PC-9 (cell line): ENCODE measurements at regions not wholly inside any gene's neighbourhood (a gene's known extent, or its start where the extent isn't known, plus 50 kb on each side); places are given as distances from the start of the nearest gene placed in this dataset.

ENCODE experiments used
- BruUV-seq: library from RNA; stranded (reverse); fragments of 400-500 nt; replicated peaks from 2 replicates; lab custom pipeline; 2021; lab: Mats Ljungman, UMichigan
- CTCF ChIA-PET: fragments of 300-600 bp; sonication (Branson Sonifier 250); formaldehyde crosslinking; loops from one replicate; lab custom pipeline; 2022; ENCODE audit warnings: antibody characterized with exemption; lab: Charles Lee
- POLR2A ChIA-PET: fragments of 300-600 bp; sonication (Branson Sonifier 250); formaldehyde crosslinking; loops from one replicate; lab custom pipeline; 2022; ENCODE audit warnings: antibody characterized with exemption; ENCODE audit not compliant: unreplicated experiment; lab: Charles Lee
- DNase-seq, 2 experiments: peaks; one replicate each; pipeline versions ENCODE4 v3.0.0 to v3.0.0-alpha.2; 2015 to 2022; ENCODE audit warnings: mixed read lengths in 1 of 2
- H2AFZ ChIP-seq: fragments of 200-600 bp; sonication (generic); 2 replicates; pipeline ENCODE4 v1.8.1; 2017; ENCODE audit warnings: antibody characterized with exemption
- H3F3A ChIP-seq: fragments of 200-600 bp; sonication (generic); 2 replicates; pipeline ENCODE4 v1.8.1; 2017; ENCODE audit warnings: antibody characterized with exemption, mild to moderate bottlenecking, low read depth; ENCODE audit not compliant: insufficient read depth
- H3K27ac ChIP-seq: fragments of 200-600 bp; sonication (generic); 2 replicates; pipeline ENCODE4 v1.6.1; 2016; ENCODE audit warnings: mixed run types
- H3K27me3 ChIP-seq: fragments of 200-600 bp; sonication (generic); 2 replicates; pipeline ENCODE4 v1.6.1; 2016; ENCODE audit warnings: low read depth, mixed run types; ENCODE audit not compliant: insufficient read depth
- H3K36me3 ChIP-seq: fragments of 200-600 bp; sonication (generic); 2 replicates; pipeline ENCODE4 v1.6.1; 2016; ENCODE audit warnings: low read depth, mixed run types
- H3K4me1 ChIP-seq: fragments of 200-600 bp; sonication (generic); replicated peaks from 2 replicates; pipeline ENCODE4 v1.6.1; 2016; ENCODE audit warnings: mixed run types; ENCODE audit not compliant: insufficient read depth
- H3K4me2 ChIP-seq: fragments of 200-600 bp; sonication (generic); 2 replicates; pipeline ENCODE4 v1.6.1; 2017; ENCODE audit warnings: mixed run types
- H3K4me3 ChIP-seq: fragments of 200-600 bp; sonication (generic); 2 replicates; pipeline ENCODE4 v1.6.1; 2016; ENCODE audit warnings: mixed run types
- H3K79me2 ChIP-seq: fragments of 200-600 bp; sonication (generic); 2 replicates; pipeline ENCODE4 v1.6.1; 2017; ENCODE audit warnings: low read depth, mixed run types
- H3K9me2 ChIP-seq: fragments of 200-600 bp; sonication (generic); 2 replicates; pipeline ENCODE4 v1.8.1; 2017; ENCODE audit warnings: mild to moderate bottlenecking; ENCODE audit not compliant: insufficient read depth
- H3K9me3 ChIP-seq: fragments of 200-600 bp; sonication (generic); 2 replicates; pipeline ENCODE4 v1.8.1; 2016; ENCODE audit warnings: low read depth; ENCODE audit not compliant: insufficient read depth
- H4K20me1 ChIP-seq: fragments of 200-600 bp; sonication (generic); 2 replicates; pipeline ENCODE4 v1.8.1; 2017; ENCODE audit not compliant: insufficient read depth
- EZH2 ChIP-seq: fragments of 200-600 bp; sonication (generic); IDR thresholded peaks from 2 replicates; pipeline ENCODE4 v1.8.0; 2017; ENCODE audit warnings: antibody characterized with exemption, low read depth
- intact Hi-C: fragments of 100-400 bp; cut with micrococcal nuclease; formaldehyde crosslinking; loops from one replicate; pipeline ENCODE4 v1.10.0; 2022; ENCODE audit not compliant: unreplicated experiment
- TF ChIP-seq, protein P1 (sequence below): fragments of 200-600 bp; sonication (generic); conservative IDR thresholded peaks from 2 replicates; pipeline ENCODE4 v1.6.1; 2017; ENCODE audit warnings: mixed run types, antibody characterized with exemption, mild to moderate bottlenecking, moderate library complexity

DNA sequence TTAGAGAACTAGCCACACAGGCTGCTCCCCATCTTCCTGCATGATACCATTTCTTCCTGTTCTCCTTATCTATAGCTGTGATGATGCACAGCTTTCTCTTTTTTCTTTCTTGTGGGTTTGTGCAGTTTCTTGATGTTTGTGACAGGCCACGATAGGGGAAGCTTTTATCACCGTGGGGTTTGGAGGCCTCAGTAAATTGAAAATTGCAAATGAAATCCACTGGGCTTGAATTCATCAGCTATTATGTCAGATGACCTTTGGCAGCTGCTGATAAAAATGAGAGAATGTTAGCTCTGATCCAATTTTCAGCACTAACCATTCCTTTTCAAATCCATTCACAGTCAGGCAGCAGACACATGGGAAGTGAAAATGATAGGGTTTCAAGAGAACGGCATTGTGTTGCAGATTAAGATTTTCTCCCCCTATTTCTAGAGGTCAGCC is 176.9 kb upstream of the SOX2 start:
- H3K27ac ChIP-seq = no peak overlapping the region
- no peak overlapping the region for H3K4me2 ChIP-seq
- no peaks in the 10 kb centered on the region for H3F3A ChIP-seq
- BruUV-seq = no TSS peak
- DNase-seq = no peak
- intact Hi-C loops = no loop called here
- POLR2A ChIA-PET = no interaction called here
- TF ChIP-seq, protein P1, sequence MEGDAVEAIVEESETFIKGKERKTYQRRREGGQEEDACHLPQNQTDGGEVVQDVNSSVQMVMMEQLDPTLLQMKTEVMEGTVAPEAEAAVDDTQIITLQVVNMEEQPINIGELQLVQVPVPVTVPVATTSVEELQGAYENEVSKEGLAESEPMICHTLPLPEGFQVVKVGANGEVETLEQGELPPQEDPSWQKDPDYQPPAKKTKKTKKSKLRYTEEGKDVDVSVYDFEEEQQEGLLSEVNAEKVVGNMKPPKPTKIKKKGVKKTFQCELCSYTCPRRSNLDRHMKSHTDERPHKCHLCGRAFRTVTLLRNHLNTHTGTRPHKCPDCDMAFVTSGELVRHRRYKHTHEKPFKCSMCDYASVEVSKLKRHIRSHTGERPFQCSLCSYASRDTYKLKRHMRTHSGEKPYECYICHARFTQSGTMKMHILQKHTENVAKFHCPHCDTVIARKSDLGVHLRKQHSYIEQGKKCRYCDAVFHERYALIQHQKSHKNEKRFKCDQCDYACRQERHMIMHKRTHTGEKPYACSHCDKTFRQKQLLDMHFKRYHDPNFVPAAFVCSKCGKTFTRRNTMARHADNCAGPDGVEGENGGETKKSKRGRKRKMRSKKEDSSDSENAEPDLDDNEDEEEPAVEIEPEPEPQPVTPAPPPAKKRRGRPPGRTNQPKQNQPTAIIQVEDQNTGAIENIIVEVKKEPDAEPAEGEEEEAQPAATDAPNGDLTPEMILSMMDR = no peak
- TF ChIP-seq EZH2 = no peak
- CTCF ChIA-PET = no interaction called here
- H2AFZ ChIP-seq = no peak overlapping the region
- H3K36me3 ChIP-seq = no peaks in the 10 kb centered on the region
- H4K20me1 ChIP-seq = no peaks in the 10 kb centered on the region
- no peaks in the 10 kb centered on the region for H3K79me2 ChIP-seq
- H3K4me3 ChIP-seq = no peak overlapping the region
- H3K9me3 ChIP-seq = no peaks in the 10 kb centered on the region
- no peaks in the 10 kb centered on the region for H3K9me2 ChIP-seq
- H3K27me3 ChIP-seq = no peaks in the 10 kb centered on the region
- H3K4me1 ChIP-seq = no peaks in the 10 kb centered on the region

DNA sequence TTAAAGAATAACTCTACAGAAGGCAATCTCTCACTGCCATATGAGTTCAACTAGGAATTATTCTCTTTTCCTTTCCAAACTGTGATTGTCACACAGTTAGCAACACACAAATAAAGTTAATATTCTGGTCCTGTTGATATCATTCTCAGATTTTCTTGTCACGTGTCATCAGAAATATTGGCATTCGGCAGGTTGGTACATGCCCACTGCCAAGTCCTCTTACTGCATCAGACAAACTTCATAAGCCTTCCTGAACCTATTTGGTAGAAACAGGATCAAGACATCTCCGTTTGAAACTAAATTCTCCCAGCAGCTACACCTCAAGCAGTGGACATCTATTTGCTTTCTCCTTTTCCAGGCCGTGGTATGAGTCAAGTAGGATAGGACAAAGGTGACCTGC is 177.9 kb upstream of the SOX2 start:
- H3K27me3 ChIP-seq = no peaks in the 10 kb centered on the region

DNA sequence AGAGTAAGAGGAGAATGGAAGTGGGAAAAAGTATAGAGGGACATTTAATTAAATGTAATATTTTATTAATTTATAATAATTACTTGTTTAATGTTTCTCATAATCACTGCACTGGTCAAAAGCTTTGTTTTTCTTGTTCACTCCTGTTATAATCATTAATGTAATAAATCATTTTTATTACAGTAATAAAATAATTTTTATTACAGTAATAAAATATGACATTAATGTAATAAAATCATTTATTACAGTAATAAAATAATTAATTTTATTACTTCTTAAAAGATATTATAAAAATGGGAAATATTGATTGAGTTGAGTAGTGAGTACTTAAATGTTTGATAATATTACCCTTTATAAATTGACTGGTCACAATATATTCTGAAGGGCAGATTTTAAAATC is 181.1 kb upstream of the SOX2 start:
- Histone ChIP-seq H2AFZ (no peak overlapping the region), H3K4me1 (no peaks in the 10 kb centered on the region), H4K20me1 (no peaks in the 10 kb centered on the region), H3K27ac (no peak overlapping the region), H3K9me2 (no peaks in the 10 kb centered on the region), H3K36me3 (no peaks in the 10 kb centered on the region), H3F3A (no peaks in the 10 kb centered on the region), H3K9me3 (no peaks in the 10 kb centered on the region), H3K4me3 (no peak overlapping the region), H3K4me2 (no peak overlapping the region), H3K79me2 (no peaks in the 10 kb centered on the region), H3K27me3 (no peaks in the 10 kb centered on the region)
- no TSS peak for BruUV-seq
- no peak for DNase-seq
- TF ChIP-seq, protein P1 = no peak
- no peak for TF ChIP-seq EZH2
- intact Hi-C loops = no loop called here
- CTCF ChIA-PET = no interaction called here
- POLR2A ChIA-PET = no interaction called here

More for the DNA sequence above, 177.9 kb upstream of the SOX2 start:
- H3F3A ChIP-seq = no peaks in the 10 kb centered on the region
- no peaks in the 10 kb centered on the region for H3K9me2 ChIP-seq
- H4K20me1 ChIP-seq = no peaks in the 10 kb centered on the region
- intact Hi-C loops = no loop called here
- H3K36me3 ChIP-seq = no peaks in the 10 kb centered on the region
- no peak overlapping the region for H3K4me2 ChIP-seq
- no peak overlapping the region for H3K4me3 ChIP-seq
- no peaks in the 10 kb centered on the region for H3K4me1 ChIP-seq
- no peaks in the 10 kb centered on the region for H3K9me3 ChIP-seq
- CTCF ChIA-PET = no interaction called here
- DNase-seq = no peak
- H3K27ac ChIP-seq = no peak overlapping the region
- POLR2A ChIA-PET = interaction anchor here (0.7 kb wide), 1 partner anchor 1195 kb away, joined by 6 read pairs; no protein-coding TSS in a partner anchor
- TF ChIP-seq EZH2 = no peak
- TF ChIP-seq, protein P1 = no peak
- BruUV-seq = no TSS peak
- peak overlapping the region; percentile 22; the same call in 1 of the 2 replicates for H2AFZ ChIP-seq
- H3K79me2 ChIP-seq = no peaks in the 10 kb centered on the region
